Nephron progenitor cell (in vitro differentiated cells): ENCODE measurements at regions not wholly inside any gene's neighbourhood (a gene's known extent, or its start where the extent isn't known, plus 50 kb on each side); places are given as distances from the start of the nearest gene placed in this dataset.

Experiments used
- DNase-seq: peaks from one replicate; pipeline ENCODE4 v3.0.0; 2021
- H3K27ac Mint-ChIP-seq: 2 replicates; pipeline ENCODE4 v1.8.0; 2021; ENCODE audit warnings: mild to moderate bottlenecking, moderate library complexity, mixed read lengths
- H3K27me3 Mint-ChIP-seq: 2 replicates; pipeline ENCODE4 v1.8.0; 2021; ENCODE audit warnings: mild to moderate bottlenecking, low read depth, mixed read lengths; ENCODE audit not compliant: poor library complexity
- H3K36me3 Mint-ChIP-seq: 2 replicates; pipeline ENCODE4 v1.8.0; 2021; ENCODE audit warnings: low read depth, mixed read lengths
- H3K4me1 Mint-ChIP-seq: 2 replicates; pipeline ENCODE4 v1.8.0; 2021; ENCODE audit warnings: mixed read lengths
- H3K4me3 Mint-ChIP-seq: 2 replicates; pipeline ENCODE4 v1.8.0; 2021; ENCODE audit warnings: mild to moderate bottlenecking, moderate library complexity, mixed read lengths
- H3K9me3 Mint-ChIP-seq: 2 replicates; pipeline ENCODE4 v1.8.0; 2021; ENCODE audit warnings: mild to moderate bottlenecking, moderate library complexity, mixed read lengths
- TF ChIP-seq, protein P1 (sequence below): fragments of 200-600 bp; sonication (generic); IDR thresholded peaks from 2 replicates; pipeline ENCODE4 v1.5.0; 2021; ENCODE audit warnings: antibody characterized with exemption

DNA sequence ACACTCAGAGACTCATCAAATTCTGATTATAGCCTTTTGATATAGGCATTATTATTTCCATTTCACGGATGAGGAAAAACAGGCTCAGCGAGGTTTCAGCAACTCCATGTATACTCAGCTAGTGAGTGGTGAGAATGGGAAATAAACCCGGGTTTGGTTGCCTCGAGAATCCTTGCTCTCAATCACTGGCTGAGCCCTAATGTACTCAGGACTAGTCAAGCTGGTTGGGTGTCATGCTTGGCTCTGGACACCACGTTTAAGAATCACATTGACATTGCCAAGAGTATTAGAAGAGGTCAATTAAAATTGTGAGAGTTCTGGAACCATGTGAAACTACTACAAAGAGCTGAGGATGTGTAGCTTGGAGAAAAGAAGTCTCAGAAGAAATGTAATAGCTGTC lies 444.5 kb downstream of the MFSD1 start:
- Mint-ChIP-seq H3K36me3 (no peaks in the 10 kb centered on the region), H3K9me3 (no peaks in the 10 kb centered on the region), H3K4me1 (no peaks in the 10 kb centered on the region), H3K27me3 (peaks cover 9% of the 10 kb centered on the region), H3K27ac (no peak overlapping the region), H3K4me3 (no peak overlapping the region)
- DNase-seq, result no peak
- TF ChIP-seq, protein P1, sequence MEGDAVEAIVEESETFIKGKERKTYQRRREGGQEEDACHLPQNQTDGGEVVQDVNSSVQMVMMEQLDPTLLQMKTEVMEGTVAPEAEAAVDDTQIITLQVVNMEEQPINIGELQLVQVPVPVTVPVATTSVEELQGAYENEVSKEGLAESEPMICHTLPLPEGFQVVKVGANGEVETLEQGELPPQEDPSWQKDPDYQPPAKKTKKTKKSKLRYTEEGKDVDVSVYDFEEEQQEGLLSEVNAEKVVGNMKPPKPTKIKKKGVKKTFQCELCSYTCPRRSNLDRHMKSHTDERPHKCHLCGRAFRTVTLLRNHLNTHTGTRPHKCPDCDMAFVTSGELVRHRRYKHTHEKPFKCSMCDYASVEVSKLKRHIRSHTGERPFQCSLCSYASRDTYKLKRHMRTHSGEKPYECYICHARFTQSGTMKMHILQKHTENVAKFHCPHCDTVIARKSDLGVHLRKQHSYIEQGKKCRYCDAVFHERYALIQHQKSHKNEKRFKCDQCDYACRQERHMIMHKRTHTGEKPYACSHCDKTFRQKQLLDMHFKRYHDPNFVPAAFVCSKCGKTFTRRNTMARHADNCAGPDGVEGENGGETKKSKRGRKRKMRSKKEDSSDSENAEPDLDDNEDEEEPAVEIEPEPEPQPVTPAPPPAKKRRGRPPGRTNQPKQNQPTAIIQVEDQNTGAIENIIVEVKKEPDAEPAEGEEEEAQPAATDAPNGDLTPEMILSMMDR, result no peak

DNA sequence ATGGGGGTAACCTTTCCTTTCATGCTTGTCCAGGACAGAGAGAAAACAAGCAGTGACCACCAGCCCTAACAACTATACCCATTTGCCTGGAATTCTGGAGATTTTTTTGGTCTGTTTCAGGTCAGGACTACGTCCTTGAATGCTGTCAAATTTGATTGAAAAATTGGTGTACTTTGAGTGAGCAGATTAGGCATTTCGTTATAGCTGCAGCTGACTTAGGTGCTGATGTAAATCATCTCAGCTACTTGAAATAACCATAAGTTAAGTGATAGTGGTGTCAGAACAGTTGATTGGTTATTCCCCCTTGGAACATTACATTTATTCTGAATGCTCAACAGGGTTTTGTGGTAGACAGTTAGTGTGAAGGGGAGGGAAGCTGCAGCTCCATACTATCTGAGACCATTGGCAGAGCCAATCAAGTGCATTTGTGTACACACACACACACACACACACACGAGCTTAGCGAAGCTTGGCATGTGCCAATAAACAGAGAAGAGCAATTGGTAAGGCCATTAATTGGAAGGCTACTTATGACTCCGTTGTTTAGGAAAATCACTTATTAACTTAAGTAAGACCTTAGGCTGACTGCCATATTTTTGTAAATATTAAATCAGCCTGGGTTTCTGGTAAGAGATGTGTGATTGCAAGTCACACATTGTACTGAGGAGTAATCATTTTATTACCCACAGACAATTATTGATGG lies 447.8 kb downstream of the MFSD1 start:
- H3K27me3 Mint-ChIP-seq, result peaks cover 26% of the 10 kb centered on the region
- H3K4me3 Mint-ChIP-seq, result no peak overlapping the region
- H3K36me3 Mint-ChIP-seq, result no peaks in the 10 kb centered on the region

DNA sequence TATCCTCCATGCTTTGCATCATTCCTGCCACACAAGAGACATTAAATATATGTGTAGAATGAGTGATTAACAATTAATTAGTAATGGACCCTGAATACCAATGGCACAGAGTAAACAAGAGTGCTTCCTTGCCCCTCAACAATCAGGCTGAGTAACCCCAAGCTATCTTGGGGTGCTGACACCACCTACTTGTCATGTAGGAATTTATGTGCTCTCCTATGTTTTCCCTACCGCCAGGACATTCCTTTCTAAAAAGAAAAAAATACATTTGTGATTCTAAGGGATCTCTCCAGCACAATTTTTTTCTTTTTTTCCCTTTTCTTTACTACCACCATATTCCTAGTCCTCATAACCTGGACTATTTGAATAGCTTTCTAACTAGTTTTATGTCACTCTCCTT lies 449.1 kb downstream of the MFSD1 start:
- H3K27ac Mint-ChIP-seq, result no peak overlapping the region
- DNase-seq, result no peak
- no peaks in the 10 kb centered on the region for H3K4me1 Mint-ChIP-seq
- no peak overlapping the region for H3K4me3 Mint-ChIP-seq
- TF ChIP-seq, protein P1, result no peak
- H3K9me3 Mint-ChIP-seq, result peaks cover 8% of the 10 kb centered on the region
- H3K36me3 Mint-ChIP-seq, result no peaks in the 10 kb centered on the region
- peaks cover 36% of the 10 kb centered on the region for H3K27me3 Mint-ChIP-seq

More for the DNA sequence above, 447.8 kb downstream of the MFSD1 start:
- no peak for DNase-seq
- Mint-ChIP-seq H3K9me3 (peaks cover 8% of the 10 kb centered on the region), H3K27ac (no peak overlapping the region), H3K4me1 (no peaks in the 10 kb centered on the region)
- TF ChIP-seq, protein P1, result no peak

DNA sequence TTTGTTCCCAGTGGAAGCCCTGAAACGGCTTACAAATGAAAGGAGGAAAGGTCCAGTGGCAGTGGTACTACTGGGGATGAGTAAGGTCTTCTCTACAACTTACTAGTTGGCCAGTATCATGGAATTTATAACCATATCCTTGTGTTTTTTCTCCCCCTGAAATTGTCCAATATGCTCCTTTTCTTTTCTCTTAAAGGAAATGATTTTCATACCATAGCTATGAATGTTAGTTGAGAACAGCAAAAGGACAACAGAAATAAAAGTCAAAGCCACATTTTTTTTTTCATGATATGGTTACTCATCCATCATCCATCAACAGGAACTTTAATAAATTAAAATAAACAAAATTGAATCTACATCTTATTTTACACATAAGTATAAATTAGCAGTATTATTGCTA lies 450.4 kb downstream of the MFSD1 start:
- Mint-ChIP-seq H3K4me3 (no peak overlapping the region), H3K4me1 (no peaks in the 10 kb centered on the region), H3K9me3 (peaks cover 8% of the 10 kb centered on the region), H3K36me3 (no peaks in the 10 kb centered on the region), H3K27ac (no peak overlapping the region), H3K27me3 (peaks cover 35% of the 10 kb centered on the region)
- TF ChIP-seq, protein P1, result no peak
- DNase-seq, result no peak

DNA sequence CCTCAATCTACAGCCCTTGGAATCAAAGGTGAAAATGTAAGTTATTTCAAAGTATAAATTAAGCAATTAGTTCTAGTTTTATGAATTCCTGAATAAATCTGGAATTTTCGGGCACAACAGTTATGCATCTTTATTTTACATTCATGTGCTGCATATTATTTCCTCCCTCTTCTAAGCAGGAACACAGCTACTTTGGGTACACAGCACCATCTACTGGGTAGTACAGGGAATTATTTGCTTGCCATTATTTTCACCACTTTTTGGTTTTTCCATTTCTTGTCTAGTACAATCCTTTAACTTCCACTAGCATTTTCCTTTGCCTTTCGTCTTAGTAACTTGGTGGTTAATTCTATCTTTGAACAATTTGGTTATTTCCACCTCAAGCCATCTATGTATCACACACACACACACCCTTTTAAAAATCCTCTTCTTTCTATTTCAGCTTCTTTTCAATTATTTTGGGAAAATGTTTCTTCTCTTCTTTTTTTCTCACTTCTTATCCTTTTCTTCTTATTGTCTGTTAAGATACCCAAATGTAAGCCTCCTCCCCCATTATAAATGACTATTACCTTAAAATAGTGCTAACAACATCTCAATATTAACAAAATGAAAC lies 451.0 kb downstream of the MFSD1 start:
- no peak overlapping the region for H3K4me3 Mint-ChIP-seq
- no peak overlapping the region for H3K27ac Mint-ChIP-seq
- no peaks in the 10 kb centered on the region for H3K4me1 Mint-ChIP-seq
- H3K9me3 Mint-ChIP-seq, result peaks cover 8% of the 10 kb centered on the region
- H3K36me3 Mint-ChIP-seq, result no peaks in the 10 kb centered on the region
- peak; percentile 13 for DNase-seq
- H3K27me3 Mint-ChIP-seq, result peaks cover 30% of the 10 kb centered on the region
- TF ChIP-seq, protein P1, result peak; percentile 78

DNA sequence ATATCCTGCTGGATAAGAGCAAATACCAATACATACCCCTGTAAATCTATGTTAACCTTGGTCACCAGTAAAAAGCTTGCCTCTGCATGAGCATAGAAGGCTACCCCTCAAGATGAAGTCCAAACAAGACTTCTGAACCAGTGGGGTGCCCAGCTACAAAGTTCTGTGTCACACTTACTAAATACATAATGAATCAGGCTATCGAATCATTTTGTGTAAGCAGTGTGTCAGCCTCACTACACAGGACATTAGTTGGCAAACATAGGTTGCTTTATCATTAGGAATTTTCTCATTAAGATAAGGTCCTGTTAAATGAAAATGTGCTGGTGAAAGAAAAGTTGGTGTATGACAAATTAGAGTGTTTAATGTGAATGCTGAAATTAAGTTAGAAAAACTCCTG lies 452.0 kb downstream of the MFSD1 start:
- peaks cover 8% of the 10 kb centered on the region for H3K9me3 Mint-ChIP-seq

More for the DNA sequence above, 452.0 kb downstream of the MFSD1 start:
- DNase-seq, result no peak
- H3K4me1 Mint-ChIP-seq, result no peaks in the 10 kb centered on the region
- TF ChIP-seq, protein P1, result no peak
- H3K27me3 Mint-ChIP-seq, result peaks cover 33% of the 10 kb centered on the region
- H3K4me3 Mint-ChIP-seq, result no peak overlapping the region
- no peaks in the 10 kb centered on the region for H3K36me3 Mint-ChIP-seq
- no peak overlapping the region for H3K27ac Mint-ChIP-seq
